ENCODE measurements at regions not wholly inside any gene's neighbourhood (a gene's known extent, or its start where the extent isn't known, plus 50 kb on each side); places are given as distances from the start of the nearest gene placed in this dataset.

GRCh38 chr13:22090106-22090505, 419.2 kb downstream of the FGF9 start:
- H3K18ac ChIP-seq (ENCODE audit: extremely low read depth, low read length): no peak overlapping the region
- no peak for TF ChIP-seq JUND (IDR thresholded peaks at IDR 0.05; ENCODE audit: low read length)
- no peak for TF ChIP-seq RXRA (IDR thresholded peaks at IDR 0.05; ENCODE audit: insufficient read depth, low read depth, low read length)
- no peak for TF ChIP-seq SP1 (IDR thresholded peaks at IDR 0.05; ENCODE audit: low read depth, low read length)
- no peak for TF ChIP-seq JUN (IDR thresholded peaks at IDR 0.05; ENCODE audit: low read depth, low read length)
- no peak for TF ChIP-seq SAP30 (IDR thresholded peaks at IDR 0.05; ENCODE audit: insufficient read depth, insufficient replicate concordance, low read length)
- TF ChIP-seq RFX5 (IDR thresholded peaks at IDR 0.05; ENCODE audit: borderline replicate concordance, low read depth, low read length): no peak
- TF ChIP-seq TCF12 (IDR thresholded peaks at IDR 0.05; ENCODE audit: low read depth, low read length): no peak
- no peak for TF ChIP-seq RAD21 (IDR thresholded peaks at IDR 0.05 in 1 of 2, conservative IDR thresholded peaks at IDR 0.05 in 1 of 2; ENCODE audit: low read depth in 2 of 2, low read length in 2 of 2)
- TF ChIP-seq YY1 (IDR thresholded peaks at IDR 0.05; ENCODE audit: low read depth, low read length): no peak
- no peak for TF ChIP-seq FOSL1 (IDR thresholded peaks at IDR 0.05; ENCODE audit: insufficient read depth, low read depth, low read length)
- no peak for TF ChIP-seq HDAC2 (IDR thresholded peaks at IDR 0.05; ENCODE audit: borderline replicate concordance in 1 of 2, low read depth in 2 of 2, low read length in 2 of 2)
- no peak for TF ChIP-seq SP4 (IDR thresholded peaks at IDR 0.05; ENCODE audit: low read length)
- TF ChIP-seq, protein P1, sequence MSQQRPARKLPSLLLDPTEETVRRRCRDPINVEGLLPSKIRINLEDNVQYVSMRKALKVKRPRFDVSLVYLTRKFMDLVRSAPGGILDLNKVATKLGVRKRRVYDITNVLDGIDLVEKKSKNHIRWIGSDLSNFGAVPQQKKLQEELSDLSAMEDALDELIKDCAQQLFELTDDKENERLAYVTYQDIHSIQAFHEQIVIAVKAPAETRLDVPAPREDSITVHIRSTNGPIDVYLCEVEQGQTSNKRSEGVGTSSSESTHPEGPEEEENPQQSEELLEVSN (IDR thresholded peaks at IDR 0.05): no peak
- TF ChIP-seq SIN3A (conservative IDR thresholded peaks at IDR 0.05 in 1 of 2, IDR thresholded peaks at IDR 0.05 in 1 of 2; ENCODE audit: low read depth in 1 of 2, low read length in 2 of 2): no peak

More at GRCh38 chr13:22090106-22090505, 419.2 kb downstream of the FGF9 start:
- H2BK5ac ChIP-seq (ENCODE audit: low read depth, low read length): no peak overlapping the region
- H3K79me1 ChIP-seq (ENCODE audit: low read depth, low read length): no peaks in the 10 kb centered on the region
- H3K4me3 ChIP-seq (ENCODE audit: extremely low read depth in 1 of 4, insufficient read depth in 2 of 4, low read depth in 3 of 4, low read length in 4 of 4): no peak overlapping the region
- no peaks in the 10 kb centered on the region for H3K23me2 ChIP-seq (ENCODE audit: low read depth, low read length)
- 83% methylated on average over 4 of the region's 4 CpGs; no CpG with 5 or more reads in 1 of the 2 experiments for WGBS, 2 experiments (ENCODE audit: extremely low coverage in 1 of 2, insufficient coverage in 1 of 2, insufficient read length in 1 of 2, insufficient replicate concordance in 2 of 2, low coverage in 1 of 2, low lambda C conversion rate in 2 of 2, missing lambda C conversion rate in 1 of 2)
- no peak overlapping the region for H4K5ac ChIP-seq (ENCODE audit: insufficient read length, low read depth, low read length)
- no peak overlapping the region for H4K8ac ChIP-seq (ENCODE audit: extremely low read depth, insufficient read depth, low read length)
- no peak overlapping the region for H2AK5ac ChIP-seq (ENCODE audit: low read depth, low read length)
- POLR2A ChIA-PET (ENCODE audit: partially characterized antibody): no interaction called here
- H3K79me2 ChIP-seq (ENCODE audit: control insufficient read depth in 1 of 2, insufficient read depth in 2 of 2, low read length in 2 of 2): no peaks in the 10 kb centered on the region
- no peaks in the 10 kb centered on the region; a peak in 1 of 7 replicates for H3K27me3 ChIP-seq (replicated peaks in 1 of 4; ENCODE audit: control insufficient read depth in 3 of 4, extremely low read depth in 1 of 4, insufficient read depth in 3 of 4, low read length in 3 of 4)
- no peak overlapping the region for H3K9ac ChIP-seq (replicated peaks in 1 of 4; ENCODE audit: extremely low read depth in 1 of 4, low read depth in 3 of 4, low read length in 3 of 4)
- H2BK20ac ChIP-seq (ENCODE audit: low read length): no peak overlapping the region
- CTCF ChIA-PET (ENCODE audit: partially characterized antibody): no interaction called here
- DNase-seq (ENCODE audit: low read depth in 1 of 2, low spot score in 2 of 2) (no peak), FAIRE-seq (no peak)
- no peak overlapping the region for H3K4me2 ChIP-seq (ENCODE audit: insufficient read depth in 1 of 2, low read depth in 2 of 2, low read length in 2 of 2)
- H4K20me1 ChIP-seq (replicated peaks in 1 of 2; ENCODE audit: control insufficient read depth in 1 of 2, insufficient read depth in 2 of 2, low read length in 2 of 2): no peaks in the 10 kb centered on the region
- H3K4ac ChIP-seq (replicated peaks; ENCODE audit: insufficient read length, low read depth, low read length): no peak overlapping the region
- no peak overlapping the region for H3K27ac ChIP-seq (ENCODE audit: low read depth, low read length)
- no peaks in the 10 kb centered on the region for H3K36me3 ChIP-seq (ENCODE audit: control insufficient read depth in 2 of 4, insufficient read depth in 4 of 4, low read length in 3 of 4)
- H3K23ac ChIP-seq (ENCODE audit: insufficient read length): no peak overlapping the region
- H2BK120ac ChIP-seq (replicated peaks; ENCODE audit: low read depth, low read length): no peak overlapping the region
- no peak overlapping the region for H2AFZ ChIP-seq (ENCODE audit: low read length)
- no peaks in the 10 kb centered on the region for H3K4me1 ChIP-seq (replicated peaks in 1 of 4; ENCODE audit: control insufficient read depth in 3 of 4, insufficient read depth in 4 of 4, low read length in 3 of 4)
- no peak overlapping the region for H2BK12ac ChIP-seq (ENCODE audit: low read depth, low read length)
- no peak overlapping the region for H3K56ac ChIP-seq (replicated peaks; ENCODE audit: insufficient read length, low read depth, low read length)
- no peak overlapping the region for H2BK15ac ChIP-seq (ENCODE audit: low read length)
- H3K9me3 ChIP-seq (ENCODE audit: insufficient read depth in 2 of 2, low read depth in 1 of 2, low read length in 1 of 2): no peaks in the 10 kb centered on the region
- H3K14ac ChIP-seq (ENCODE audit: insufficient read length): no peak overlapping the region
- no peak overlapping the region for H4K91ac ChIP-seq (replicated peaks; ENCODE audit: insufficient read length, low read length)
